ENCODE measurements at regions not wholly inside any gene's neighbourhood (a gene's known extent, or its start where the extent isn't known, plus 50 kb on each side); places are given as distances from the start of the nearest gene placed in this dataset.
"Not testable (repeated sequence)": the region's sequence is repeated elsewhere in the genome, so short reads cannot be mapped to it uniquely, and the experiment has no call there.

DNA sequence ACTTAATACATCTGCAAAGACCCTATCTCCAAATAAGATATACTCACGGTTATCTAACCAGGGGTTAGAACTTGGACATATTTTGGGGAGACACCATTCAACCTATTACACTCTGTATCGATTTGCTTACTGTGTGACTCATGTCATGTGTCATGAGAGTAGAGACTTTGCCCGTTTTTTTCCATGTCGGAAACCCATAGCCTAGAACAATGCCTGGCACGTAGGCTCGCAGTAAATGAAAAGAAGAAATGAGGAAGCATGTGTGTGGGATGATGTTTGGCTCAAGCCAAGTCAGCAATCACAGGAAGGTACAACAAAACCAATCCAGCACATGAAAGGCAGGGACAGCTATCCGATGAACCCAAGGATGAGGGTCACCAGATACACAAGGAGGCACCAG is 94.6 kb upstream of the DNAH5 start:
- no peak overlapping the region for H3K4me3 ChIP-seq (ENCODE audit: insufficient read depth, low read depth, low read length)
- H3K27me3 ChIP-seq (ENCODE audit: control insufficient read depth, insufficient read depth, low read length): no peaks in the 10 kb centered on the region; the same call in 1 of the 2 replicates
- no peaks in the 10 kb centered on the region for H3K36me3 ChIP-seq (replicated peaks; ENCODE audit: control insufficient read depth, insufficient read depth, low read length)
- DNase-seq: no peak

DNA sequence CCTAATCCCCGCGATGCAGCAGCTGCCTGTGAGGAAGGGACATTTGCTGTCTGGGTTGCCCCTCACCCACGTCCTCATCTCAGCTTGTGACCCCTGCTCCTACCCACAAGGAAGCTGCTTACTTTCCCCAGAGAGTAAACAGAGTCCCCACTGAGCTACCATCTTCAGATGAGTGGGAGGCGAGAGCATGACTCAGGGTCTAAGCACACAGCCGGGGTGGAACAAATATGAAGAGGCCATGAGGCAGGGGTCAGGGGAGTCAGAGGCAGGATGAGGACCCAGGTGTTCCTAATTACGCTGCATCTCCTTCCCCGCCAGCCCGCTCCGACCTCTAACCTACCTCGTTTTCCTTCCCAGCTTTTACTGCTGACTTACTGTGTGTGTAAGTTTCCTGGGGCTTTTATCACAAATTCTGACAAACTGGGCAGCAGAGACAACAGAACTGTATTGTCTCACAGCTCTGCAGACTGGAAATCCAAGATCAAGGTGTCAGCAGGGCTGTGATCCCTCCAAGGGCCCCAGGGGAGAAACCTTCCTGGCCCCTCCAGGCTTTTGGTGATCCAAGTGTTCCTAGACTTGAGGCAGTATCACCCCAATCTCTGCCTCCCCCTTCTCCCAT is 94.0 kb upstream of the DNAH5 start:
- no peaks in the 10 kb centered on the region for H3K36me3 ChIP-seq (replicated peaks; ENCODE audit: control insufficient read depth, insufficient read depth, low read length)
- no peak for DNase-seq
- no peaks in the 10 kb centered on the region; the same call in 1 of the 2 replicates for H3K27me3 ChIP-seq (ENCODE audit: control insufficient read depth, insufficient read depth, low read length)
- no peak overlapping the region for H3K4me3 ChIP-seq (ENCODE audit: insufficient read depth, low read depth, low read length)

DNA sequence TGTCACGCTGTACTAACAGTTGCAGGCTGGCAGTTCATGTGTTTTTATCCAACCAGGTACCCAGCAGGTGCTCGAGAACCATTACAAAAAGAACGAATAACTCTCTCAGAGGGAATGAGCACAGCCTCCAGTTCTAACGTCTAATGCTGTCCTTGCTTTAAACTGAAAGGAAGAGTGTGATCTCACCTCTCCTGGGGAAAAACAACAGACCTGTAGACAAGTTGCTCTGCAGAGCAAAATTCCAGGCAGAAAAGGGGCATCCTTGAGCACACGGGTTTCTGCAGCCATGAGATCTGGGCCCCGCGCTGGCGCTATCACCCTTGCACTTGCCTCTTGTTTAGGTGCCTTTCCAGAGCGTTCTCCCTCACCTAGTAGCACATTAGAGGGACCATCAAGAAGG is 92.5 kb upstream of the DNAH5 start:
- H3K27me3 ChIP-seq (ENCODE audit: control insufficient read depth, insufficient read depth, low read length): no peaks in the 10 kb centered on the region; the same call in 1 of the 2 replicates
- no peak overlapping the region for H3K4me3 ChIP-seq (ENCODE audit: insufficient read depth, low read depth, low read length)
- no peak for DNase-seq
- H3K36me3 ChIP-seq (replicated peaks; ENCODE audit: control insufficient read depth, insufficient read depth, low read length): no peaks in the 10 kb centered on the region

DNA sequence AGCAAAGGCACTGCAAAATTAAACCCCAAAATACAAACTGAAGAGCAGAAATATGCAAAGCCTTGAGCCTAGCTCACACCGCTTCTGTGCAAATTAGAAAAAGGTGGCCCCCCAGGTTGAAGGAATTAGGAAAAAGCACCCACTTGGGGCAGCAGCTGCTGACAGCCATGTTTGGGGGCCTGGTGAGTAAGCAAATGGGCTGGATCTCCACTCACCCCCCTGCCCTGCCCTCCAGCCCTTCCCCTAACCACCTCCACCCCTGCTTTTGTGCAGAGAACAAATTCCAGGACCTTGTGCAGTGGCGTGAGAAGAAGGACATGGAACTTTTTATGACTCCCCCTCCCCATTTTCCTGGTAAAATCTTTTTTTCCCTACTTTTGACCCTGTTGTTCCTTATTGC is 92.0 kb upstream of the DNAH5 start:
- H3K4me3 ChIP-seq (ENCODE audit: insufficient read depth, low read depth, low read length): no peak overlapping the region
- H3K36me3 ChIP-seq (replicated peaks; ENCODE audit: control insufficient read depth, insufficient read depth, low read length): no peaks in the 10 kb centered on the region
- peak; percentile 21 for DNase-seq
- no peaks in the 10 kb centered on the region; the same call in 1 of the 2 replicates for H3K27me3 ChIP-seq (ENCODE audit: control insufficient read depth, insufficient read depth, low read length)

DNA sequence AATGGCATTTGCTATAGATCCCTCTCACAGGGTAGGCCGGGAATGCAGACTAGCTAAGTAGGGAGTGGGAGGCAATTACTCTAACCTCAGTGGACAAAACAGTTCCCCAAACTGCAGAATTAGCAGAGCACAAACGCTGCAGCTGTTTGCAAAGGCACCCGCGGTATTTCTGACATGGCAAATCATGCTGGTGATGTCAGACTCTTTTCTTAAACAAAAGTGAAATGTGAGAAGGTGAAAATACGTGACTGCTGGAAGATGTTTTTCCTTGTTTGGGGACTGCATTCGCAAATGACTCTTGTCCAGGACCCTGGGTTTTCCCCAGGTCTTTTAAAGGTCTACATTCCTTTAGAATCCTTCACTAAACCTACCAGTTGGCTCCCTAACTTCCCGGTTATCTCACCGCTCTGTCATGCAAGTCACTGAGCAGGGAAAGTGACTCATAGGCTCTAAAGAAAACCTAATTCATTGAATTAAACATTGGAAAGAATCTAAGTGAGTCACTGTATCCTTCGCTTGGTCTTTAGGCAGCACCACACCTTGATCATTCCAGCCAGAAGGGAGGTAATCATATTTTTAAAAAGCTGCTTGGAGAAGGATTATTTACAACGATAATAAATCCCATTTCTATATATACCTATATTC is 91.5 kb upstream of the DNAH5 start:
- DNase-seq: peak; percentile 38
- no peaks in the 10 kb centered on the region; the same call in 1 of the 2 replicates for H3K27me3 ChIP-seq (ENCODE audit: control insufficient read depth, insufficient read depth, low read length)
- H3K4me3 ChIP-seq (ENCODE audit: insufficient read depth, low read depth, low read length): no peak overlapping the region
- no peaks in the 10 kb centered on the region for H3K36me3 ChIP-seq (replicated peaks; ENCODE audit: control insufficient read depth, insufficient read depth, low read length)

DNA sequence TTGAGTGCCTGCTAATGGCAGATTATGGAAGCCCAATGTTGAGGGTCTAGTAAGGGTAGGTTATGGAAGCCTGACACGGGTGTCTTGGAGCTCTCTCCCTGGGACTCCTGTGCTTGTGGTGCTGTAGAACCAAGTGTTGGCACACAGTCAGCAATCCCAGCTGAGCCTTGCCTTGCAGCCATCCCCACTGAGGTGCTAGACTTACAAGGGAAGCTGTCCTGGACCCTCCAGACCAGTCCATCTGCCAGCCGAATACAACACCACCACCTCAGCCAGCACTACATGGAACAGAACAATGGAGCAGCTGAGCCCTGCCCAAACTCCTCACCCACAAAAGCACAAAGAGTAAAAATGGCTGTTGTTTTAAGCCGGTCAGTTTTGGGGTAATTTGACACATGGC is 90.5 kb upstream of the DNAH5 start:
- Histone ChIP-seq H3K36me3 (replicated peaks; ENCODE audit: control insufficient read depth, insufficient read depth, low read length) (no peaks in the 10 kb centered on the region), H3K4me3 (ENCODE audit: insufficient read depth, low read depth, low read length) (no peak overlapping the region), H3K27me3 (ENCODE audit: control insufficient read depth, insufficient read depth, low read length) (no peaks in the 10 kb centered on the region; the same call in 1 of the 2 replicates)
- DNase-seq: no peak

DNA sequence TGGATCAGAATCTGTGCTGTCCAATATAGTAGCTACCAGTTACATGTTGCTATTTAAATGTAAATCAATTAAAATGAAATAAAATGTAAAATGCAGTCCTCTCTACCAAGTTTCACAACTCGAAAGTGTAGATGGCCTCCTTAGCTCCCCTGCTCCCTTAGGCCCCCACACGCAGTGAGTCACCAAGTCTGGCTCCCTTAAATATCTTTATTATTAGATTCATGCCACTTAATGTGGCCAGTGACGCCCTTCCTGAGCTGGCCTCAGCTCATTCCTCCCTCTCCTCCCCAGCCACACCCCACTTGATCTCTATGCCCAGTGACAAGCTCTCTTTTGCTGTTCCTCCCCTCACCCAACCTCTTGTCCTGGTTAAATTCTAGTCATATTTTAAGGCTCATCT is 88.4 kb upstream of the DNAH5 start:
- Histone ChIP-seq H3K4me3 (ENCODE audit: insufficient read depth, low read depth, low read length) (no peak overlapping the region), H3K36me3 (replicated peaks; ENCODE audit: control insufficient read depth, insufficient read depth, low read length) (no peaks in the 10 kb centered on the region), H3K27me3 (ENCODE audit: control insufficient read depth, insufficient read depth, low read length) (no peaks in the 10 kb centered on the region)
- DNase-seq: no peak

DNA sequence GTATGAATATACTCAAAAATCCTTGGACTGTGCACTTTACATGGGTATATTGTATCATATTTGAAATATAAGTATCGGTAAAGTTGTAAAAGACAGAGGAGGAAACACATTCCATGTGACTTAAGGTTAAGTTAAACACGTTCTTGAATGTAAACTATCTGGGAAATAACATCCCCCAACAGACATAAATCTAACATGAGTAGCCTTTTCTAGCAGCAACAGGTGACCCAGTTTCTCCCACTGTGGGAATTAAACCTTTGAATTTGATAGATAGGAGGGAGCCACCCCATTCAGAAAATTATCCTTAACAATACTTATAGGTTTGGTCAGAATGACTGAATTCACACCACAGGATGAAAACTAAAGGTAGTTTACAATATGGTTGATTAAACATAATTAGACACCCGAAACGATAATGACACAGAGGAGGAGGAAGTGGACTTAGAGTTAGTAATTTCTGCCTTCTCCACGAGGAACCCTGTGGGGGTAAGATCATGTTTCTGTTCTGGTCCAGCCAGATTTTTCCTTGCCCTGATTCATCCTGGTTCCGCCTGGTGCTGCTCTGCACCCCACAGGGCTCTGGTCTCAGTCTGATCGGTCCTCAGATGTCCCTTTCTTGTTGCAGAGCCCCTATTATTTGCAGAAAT is 84.6 kb upstream of the DNAH5 start:
- DNase-seq: no peak
- no peaks in the 10 kb centered on the region for H3K36me3 ChIP-seq (replicated peaks; ENCODE audit: control insufficient read depth, insufficient read depth, low read length)
- no peak overlapping the region for H3K4me3 ChIP-seq (ENCODE audit: insufficient read depth, low read depth, low read length)
- H3K27me3 ChIP-seq (ENCODE audit: control insufficient read depth, insufficient read depth, low read length): no peaks in the 10 kb centered on the region

DNA sequence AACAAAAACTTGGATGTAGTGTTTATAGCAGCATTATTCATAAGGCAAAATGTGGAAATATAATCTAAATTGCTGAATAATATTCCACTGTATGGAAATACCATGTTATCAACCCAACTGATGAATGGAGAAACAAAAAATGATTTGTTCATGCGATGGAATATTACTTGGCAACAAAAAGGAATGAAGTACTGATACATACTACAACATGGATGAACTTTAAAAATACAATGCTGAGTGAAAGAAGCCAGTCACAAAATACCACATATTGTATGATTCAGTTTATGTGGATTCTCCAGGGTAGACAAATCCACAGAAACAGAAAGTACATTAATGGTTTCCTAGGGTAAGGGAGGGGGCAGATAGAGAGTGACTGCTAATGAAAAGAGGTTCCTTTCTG is 83.7 kb upstream of the DNAH5 start:
- no peak for DNase-seq
- Histone ChIP-seq H3K27me3 (ENCODE audit: control insufficient read depth, insufficient read depth, low read length) (no peaks in the 10 kb centered on the region), H3K36me3 (replicated peaks; ENCODE audit: control insufficient read depth, insufficient read depth, low read length) (no peaks in the 10 kb centered on the region), H3K4me3 (ENCODE audit: insufficient read depth, low read depth, low read length) (no peak overlapping the region)

DNA sequence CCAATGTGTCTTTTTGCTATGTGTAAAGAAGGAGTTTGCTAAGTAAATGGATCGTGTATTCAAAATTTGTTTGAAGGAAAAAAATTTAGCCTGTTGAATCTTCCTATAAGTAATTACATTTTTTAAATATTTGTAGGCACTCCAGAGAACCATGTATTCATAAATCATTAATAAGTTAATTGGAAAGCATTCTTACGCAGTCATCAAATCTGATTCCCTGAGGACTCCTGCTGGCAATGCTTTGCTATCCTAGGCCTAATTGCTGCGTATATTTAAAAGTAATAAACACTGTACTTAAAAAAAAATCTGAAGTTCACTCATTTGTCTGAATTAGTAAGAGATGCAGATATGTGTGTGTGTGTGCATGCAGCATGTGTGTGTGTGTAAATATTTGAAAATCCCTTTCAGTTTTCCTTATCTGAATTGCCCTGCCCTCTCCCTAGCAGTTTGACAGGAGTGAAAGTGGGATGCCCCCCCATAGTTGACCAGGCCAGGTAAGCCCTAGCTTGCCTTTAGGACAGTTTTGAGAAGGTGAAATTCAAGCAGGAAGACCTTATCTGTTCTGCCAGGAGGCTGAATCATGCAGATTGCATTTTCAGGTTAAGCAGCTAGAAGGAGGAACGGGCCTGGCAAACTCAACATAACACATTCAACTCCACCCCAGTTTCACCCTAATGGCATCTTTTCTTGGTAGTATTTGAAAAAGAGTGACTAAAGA is 81.2 kb upstream of the DNAH5 start:
- no peak overlapping the region for H3K4me3 ChIP-seq (ENCODE audit: insufficient read depth, low read depth, low read length)
- no peak for DNase-seq
- H3K27me3 ChIP-seq (ENCODE audit: control insufficient read depth, insufficient read depth, low read length): no peaks in the 10 kb centered on the region
- no peaks in the 10 kb centered on the region for H3K36me3 ChIP-seq (replicated peaks; ENCODE audit: control insufficient read depth, insufficient read depth, low read length)

DNA sequence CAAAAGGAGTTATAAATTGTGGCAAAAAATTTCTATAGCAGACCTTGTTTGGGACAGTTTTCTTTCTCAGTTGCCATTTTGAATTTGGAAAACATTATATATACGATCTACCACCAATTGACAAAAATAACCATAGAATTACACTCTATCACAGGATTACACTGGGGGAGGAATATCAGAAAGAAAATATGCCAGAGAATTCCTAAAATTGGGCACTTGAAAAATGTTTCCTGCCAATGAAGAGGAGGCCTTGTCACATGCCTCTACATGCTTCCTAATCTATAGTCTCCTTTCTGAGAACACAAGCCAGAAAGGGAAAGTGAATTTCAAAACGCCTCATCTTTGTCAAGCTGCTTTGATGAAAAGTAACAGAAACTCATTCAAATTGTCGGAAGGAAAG is 78.5 kb upstream of the DNAH5 start:
- DNase-seq: no peak
- no peaks in the 10 kb centered on the region for H3K36me3 ChIP-seq (replicated peaks; ENCODE audit: control insufficient read depth, insufficient read depth, low read length)
- H3K27me3 ChIP-seq (ENCODE audit: control insufficient read depth, insufficient read depth, low read length): no peaks in the 10 kb centered on the region
- H3K4me3 ChIP-seq (ENCODE audit: insufficient read depth, low read depth, low read length): no peak overlapping the region

DNA sequence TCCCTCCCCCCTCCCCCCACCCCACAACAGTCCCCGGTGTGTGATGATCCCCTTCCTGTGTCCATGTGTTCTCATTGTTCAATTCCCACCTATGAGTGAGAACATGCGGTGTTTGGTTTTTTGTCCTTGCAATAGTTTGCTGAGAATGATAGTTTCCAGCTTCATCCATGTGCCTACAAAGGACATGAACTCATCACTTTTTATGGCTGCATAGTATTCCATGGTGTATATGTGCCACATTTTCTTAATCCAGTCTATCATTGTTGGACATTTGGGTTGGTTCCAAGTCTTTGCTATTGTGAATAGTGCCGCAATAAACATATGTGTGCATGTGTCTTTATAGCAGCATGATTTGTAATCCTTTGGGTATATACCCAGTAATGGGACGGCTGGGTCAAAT is 76.5 kb upstream of the DNAH5 start:
- not testable (repeated sequence) for DNase-seq; H3K4me3 ChIP-seq (ENCODE audit: insufficient read depth, low read depth, low read length); H3K36me3 ChIP-seq (replicated peaks; ENCODE audit: control insufficient read depth, insufficient read depth, low read length); H3K27me3 ChIP-seq (ENCODE audit: control insufficient read depth, insufficient read depth, low read length)

DNA sequence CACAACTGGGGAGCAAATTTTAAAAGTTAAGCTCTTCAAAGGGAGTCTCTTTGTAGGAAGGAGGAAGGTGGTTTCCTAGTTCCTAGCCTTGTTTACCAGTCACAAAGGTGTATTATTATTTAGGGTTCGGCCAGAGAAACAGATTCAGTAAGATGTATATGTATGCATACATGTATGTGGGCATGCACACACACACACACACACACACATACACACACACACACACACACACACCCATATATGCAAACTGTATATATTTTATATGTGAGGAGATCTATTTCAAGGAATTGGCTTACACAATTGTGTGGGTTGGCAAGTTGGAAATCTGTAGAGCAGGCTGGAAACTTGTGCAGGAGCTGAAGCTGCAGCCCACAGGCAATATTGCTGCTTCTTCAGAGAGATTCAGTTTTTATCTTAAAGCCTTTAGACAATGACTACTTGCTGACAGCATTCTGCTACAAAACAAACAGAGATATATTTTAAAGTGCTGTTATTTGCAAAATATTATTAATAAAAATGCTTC is 75.3 kb upstream of the DNAH5 start:
- Histone ChIP-seq H3K27me3 (ENCODE audit: control insufficient read depth, insufficient read depth, low read length) (no peaks in the 10 kb centered on the region), H3K36me3 (replicated peaks; ENCODE audit: control insufficient read depth, insufficient read depth, low read length) (no peaks in the 10 kb centered on the region), H3K4me3 (ENCODE audit: insufficient read depth, low read depth, low read length) (no peak overlapping the region)
- DNase-seq: no peak

DNA sequence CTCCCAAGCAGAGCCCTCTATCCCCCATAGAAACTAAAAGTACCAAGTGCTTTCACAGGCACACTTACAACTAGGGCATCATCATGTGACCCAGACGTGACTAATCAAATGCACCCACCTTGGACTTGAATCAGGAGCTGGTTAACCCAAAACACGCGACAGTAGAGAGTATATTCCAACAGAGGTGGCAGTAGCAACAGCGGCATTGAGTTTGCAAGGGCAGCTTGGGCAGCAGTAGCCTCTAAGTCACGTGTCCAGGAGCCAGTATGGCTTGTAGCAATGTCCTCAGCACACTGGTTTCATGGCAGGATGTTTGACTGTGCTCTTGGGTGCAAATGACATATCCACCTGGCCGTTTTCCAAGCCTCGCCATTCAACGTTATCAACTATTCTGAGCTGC is 73.4 kb upstream of the DNAH5 start:
- no peak for DNase-seq
- Histone ChIP-seq H3K27me3 (ENCODE audit: control insufficient read depth, insufficient read depth, low read length) (no peaks in the 10 kb centered on the region), H3K36me3 (replicated peaks; ENCODE audit: control insufficient read depth, insufficient read depth, low read length) (no peaks in the 10 kb centered on the region), H3K4me3 (ENCODE audit: insufficient read depth, low read depth, low read length) (no peak overlapping the region)

DNA sequence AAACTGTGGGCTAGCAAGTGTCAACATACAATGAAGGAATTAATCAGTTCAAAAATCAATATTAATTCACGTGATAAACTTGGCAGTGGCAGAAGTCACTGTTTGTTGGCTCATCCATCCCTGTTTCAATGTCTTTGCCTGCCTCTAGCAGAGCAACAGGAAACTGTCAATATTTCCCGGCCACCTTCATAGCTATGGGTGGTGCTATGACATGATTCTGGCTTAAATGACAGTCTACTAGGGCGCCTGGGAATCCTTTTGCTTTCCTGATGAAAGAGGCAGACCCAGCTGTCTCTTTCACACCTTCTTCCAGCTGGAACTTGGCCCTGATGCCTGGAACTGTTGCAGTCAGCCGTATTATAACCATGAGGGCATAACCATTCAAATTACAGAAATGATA is 72.1 kb upstream of the DNAH5 start:
- Histone ChIP-seq H3K27me3 (ENCODE audit: control insufficient read depth, insufficient read depth, low read length) (no peaks in the 10 kb centered on the region), H3K36me3 (replicated peaks; ENCODE audit: control insufficient read depth, insufficient read depth, low read length) (no peaks in the 10 kb centered on the region), H3K4me3 (ENCODE audit: insufficient read depth, low read depth, low read length) (no peak overlapping the region)
- no peak for DNase-seq
